Keratinocyte (primary cell): ENCODE measurements at regions not wholly inside any gene's neighbourhood (a gene's known extent, or its start where the extent isn't known, plus 50 kb on each side); places are given as distances from the start of the nearest gene placed in this dataset.

Source experiments
- DNase-seq: peaks from one replicate; pipeline ENCODE4 v3.0.0-alpha.2; 2011; ENCODE audit warnings: low read depth, missing footprints, low spot score
- FAIRE-seq: peaks from 2 replicates; lab custom pipeline; 2011; peaks lifted over from hg19 to GRCh38; lab: Jason Lieb, UNC
- H2AFZ ChIP-seq: 2 replicates; pipeline ENCODE4 v1.6.0; 2012; ENCODE audit warnings: low read length, control low read depth, inconsistent platforms; ENCODE audit not compliant: control insufficient read depth
- H3K27ac ChIP-seq: 2 replicates; pipeline ENCODE4 v1.5.1; 2011; ENCODE audit warnings: low read length; ENCODE audit not compliant: control insufficient read depth, insufficient read depth
- H3K27me3 ChIP-seq: 3 replicates; pipeline ENCODE4 v1.6.0; 2011; ENCODE audit warnings: low read length; ENCODE audit not compliant: control insufficient read depth, insufficient read depth; ENCODE audit errors: extremely low read depth
- H3K36me3 ChIP-seq, 2 experiments: 2 replicates in 1 of 2; 3 replicates in 1 of 2; pipeline ENCODE4 v1.5.1; 2011; ENCODE audit warnings: low read length in 2 of 2, mild to moderate bottlenecking in 1 of 2; ENCODE audit not compliant: control insufficient read depth in 2 of 2, insufficient read depth in 2 of 2; ENCODE audit errors: extremely low read depth in 1 of 2
- H3K4me1 ChIP-seq: 3 replicates; pipeline ENCODE4 v1.5.1; 2011; ENCODE audit warnings: low read length; ENCODE audit not compliant: control insufficient read depth, insufficient read depth; ENCODE audit errors: extremely low read depth
- H3K4me2 ChIP-seq: 3 replicates; pipeline ENCODE4 v1.6.0; 2011; ENCODE audit warnings: low read depth, low read length; ENCODE audit not compliant: control insufficient read depth, insufficient read depth; ENCODE audit errors: extremely low read depth
- H3K4me3 ChIP-seq, 3 experiments: fragments of 200-600 bp in 1 of 3; sonication (generic) in 1 of 3; 2 replicates in 2 of 3; 3 replicates in 1 of 3; pipeline ENCODE4 v1.5.1; 2011 to 2016; ENCODE audit warnings: low read length in 3 of 3, mild to moderate bottlenecking in 3 of 3, control low read depth in 2 of 3, inconsistent platforms in 1 of 3, low read depth in 1 of 3, mixed read lengths in 1 of 3, mixed run types in 1 of 3, moderate library complexity in 1 of 3; ENCODE audit not compliant: control insufficient read depth in 2 of 3, insufficient read depth in 2 of 3; ENCODE audit errors: extremely low read depth in 1 of 3
- H3K79me2 ChIP-seq: 2 replicates; pipeline ENCODE4 v1.6.0; 2012; ENCODE audit warnings: low read length; ENCODE audit not compliant: control insufficient read depth, insufficient read depth
- H3K9ac ChIP-seq: 3 replicates; pipeline ENCODE4 v1.6.0; 2011; ENCODE audit warnings: low read length; ENCODE audit not compliant: control insufficient read depth, insufficient read depth; ENCODE audit errors: extremely low read depth
- H3K9me1 ChIP-seq: 3 replicates; pipeline ENCODE4 v1.6.0; 2011; ENCODE audit warnings: low read length; ENCODE audit not compliant: control insufficient read depth, insufficient read depth; ENCODE audit errors: extremely low read depth
- H3K9me3 ChIP-seq: 2 replicates; pipeline ENCODE4 v1.5.1; 2012; ENCODE audit warnings: low read depth, low read length; ENCODE audit not compliant: control insufficient read depth
- H4K20me1 ChIP-seq: 3 replicates; pipeline ENCODE4 v1.6.0; 2011; ENCODE audit warnings: low read length; ENCODE audit not compliant: control insufficient read depth, insufficient read depth; ENCODE audit errors: extremely low read depth
- CTCF ChIP-seq, 3 experiments: IDR thresholded peaks in 1 of 3; conservative IDR thresholded peaks in 1 of 3; optimal IDR thresholded peaks in 1 of 3; 2 replicates in 2 of 3; 3 replicates in 1 of 3; pipeline versions ENCODE3 to v1.5.1; 2011; ENCODE audit warnings: low read length in 3 of 3, mild to moderate bottlenecking in 3 of 3, moderate library complexity in 2 of 3, control low read depth in 1 of 3, inconsistent platforms in 1 of 3; ENCODE audit not compliant: insufficient read depth in 2 of 3; ENCODE audit errors: extremely low read depth in 1 of 3
- EZH2 ChIP-seq: IDR thresholded peaks from one replicate; pipeline ENCODE4 v1.6.1; 2012; ENCODE audit warnings: inconsistent platforms, mild to moderate bottlenecking, low read length, moderate library complexity
- dilution Hi-C: fragments of 300-500 bp; cut with MboI; formaldehyde crosslinking; loops from one replicate; pipeline ENCODE4 v1.7.0; 2020; ENCODE audit warnings: low sequenced_read_pairs; ENCODE audit not compliant: extremely low pct_ligation_motif_present

- Histone ChIP-seq H3K27ac (no peak overlapping the region), H3K79me2 (no peaks in the 10 kb centered on the region), H3K27me3 (peaks cover 11% of the 10 kb centered on the region), H2AFZ (no peak overlapping the region), H3K4me3 (no peak overlapping the region), H3K9ac (no peak overlapping the region), H3K9me1 (no peaks in the 10 kb centered on the region), H3K4me2 (no peak overlapping the region), H3K9me3 (no peaks in the 10 kb centered on the region), H4K20me1 (no peaks in the 10 kb centered on the region), H3K4me1 (no peaks in the 10 kb centered on the region), H3K36me3 (no peaks in the 10 kb centered on the region)
- FAIRE-seq (no peak), DNase-seq (no peak)
- TF ChIP-seq EZH2 (no peak), CTCF (optimal IDR thresholded peaks at IDR 0.05 in 1 of 3, IDR thresholded peaks at IDR 0.05 in 1 of 3, conservative IDR thresholded peaks at IDR 0.05 in 1 of 3; ENCODE audit: extremely low read depth in 1 of 3, insufficient read depth in 2 of 3, low read length in 3 of 3) (no peak)
- dilution Hi-C loops = no loop called here
Measured at GRCh38 chr7:35516498-35516897, 178.4 kb downstream of the HERPUD2 start.

GRCh38 chr7:35513828-35514227, 181.1 kb downstream of the HERPUD2 start:
- Histone ChIP-seq H3K27ac (no peak overlapping the region), H3K9me3 (no peaks in the 10 kb centered on the region), H3K27me3 (peaks cover 8% of the 10 kb centered on the region), H4K20me1 (no peaks in the 10 kb centered on the region), H3K79me2 (no peaks in the 10 kb centered on the region), H3K36me3 (no peaks in the 10 kb centered on the region), H3K4me2 (no peak overlapping the region), H3K9ac (no peak overlapping the region), H2AFZ (no peak overlapping the region), H3K4me1 (no peaks in the 10 kb centered on the region), H3K9me1 (no peaks in the 10 kb centered on the region), H3K4me3 (no peak overlapping the region)
- dilution Hi-C loops = no loop called here
- FAIRE-seq = no peak
- no peak for TF ChIP-seq EZH2
- no peak for TF ChIP-seq CTCF (optimal IDR thresholded peaks at IDR 0.05 in 1 of 3, IDR thresholded peaks at IDR 0.05 in 1 of 3, conservative IDR thresholded peaks at IDR 0.05 in 1 of 3; ENCODE audit: extremely low read depth in 1 of 3, insufficient read depth in 2 of 3, low read length in 3 of 3)
- no peak for DNase-seq
